Fibroblast of skin of abdomen (primary cell): ENCODE measurements at regions not wholly inside any gene's neighbourhood (a gene's known extent, or its start where the extent isn't known, plus 50 kb on each side); places are given as distances from the start of the nearest gene placed in this dataset.
A peak's percentile ranks its signal among the peaks of the same experiment; 100 is the strongest.

Experiments
- DNase-seq: peaks from one replicate; pipeline ENCODE4 v3.0.0-alpha.2; 2013

DNA sequence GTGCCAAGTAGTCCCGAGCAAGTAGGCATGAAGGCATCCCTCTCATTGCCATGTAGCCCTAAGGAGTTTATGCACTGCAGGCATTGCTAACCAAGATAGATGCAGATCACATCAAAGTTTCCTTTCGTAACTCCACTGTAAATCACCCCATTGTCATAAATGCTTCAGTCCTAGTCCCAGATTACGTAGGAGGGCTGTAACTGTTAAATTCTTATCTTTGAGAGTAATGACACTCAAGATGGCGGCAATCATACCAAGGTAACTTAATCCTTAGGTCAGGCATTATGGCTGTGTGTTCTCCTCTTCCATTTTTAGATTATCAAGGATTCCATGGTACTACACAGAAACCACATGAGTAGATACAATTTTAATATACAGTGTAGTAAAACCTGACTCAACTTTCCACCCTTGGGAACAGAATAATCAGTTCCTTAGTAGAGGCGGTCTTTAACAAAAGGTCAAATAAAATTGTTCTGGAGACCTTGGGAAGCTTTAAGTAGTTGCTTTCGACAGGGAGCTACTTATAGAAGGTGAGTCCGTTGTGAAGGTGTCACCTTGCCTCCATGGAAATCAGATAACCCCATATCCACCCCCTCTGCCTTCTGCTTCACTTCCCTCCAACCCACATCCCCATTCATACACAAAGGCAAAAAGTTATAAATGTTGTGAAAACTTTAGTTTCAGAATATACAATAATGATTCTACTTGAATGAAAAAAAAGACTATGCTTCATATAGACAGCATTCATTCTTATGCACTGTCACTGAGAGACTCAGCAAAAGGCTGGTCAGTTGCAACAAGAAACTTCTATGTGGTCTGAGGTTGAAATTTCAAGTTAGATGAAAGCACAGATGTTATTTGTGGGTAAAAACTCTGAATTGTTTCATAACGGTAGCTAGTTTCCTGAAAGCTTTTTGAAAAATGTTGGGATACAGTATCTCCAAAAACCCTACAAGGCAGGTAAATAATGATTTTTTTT lies 64.8 kb upstream of the GALNT5 start:
- DNase-seq = no peak

DNA sequence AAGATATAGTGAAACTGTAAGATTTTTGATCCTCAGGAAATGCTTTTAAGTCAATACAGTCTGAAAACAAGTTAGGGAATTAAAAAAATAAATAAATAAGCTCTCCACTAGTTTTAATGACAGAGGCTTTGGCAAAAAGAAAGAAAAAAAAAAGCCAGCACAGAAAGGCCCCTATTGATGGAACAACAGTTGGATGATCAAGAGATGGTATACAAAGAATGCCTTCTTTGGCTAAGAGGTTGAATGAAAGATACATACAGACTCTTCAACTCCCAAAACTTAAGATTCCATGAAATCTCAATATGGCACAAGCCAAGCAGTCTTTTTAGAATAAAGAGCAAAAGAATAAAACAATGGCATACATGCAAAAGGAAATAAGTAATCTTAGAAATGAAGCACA lies 64.0 kb upstream of the GALNT5 start:
- no peak for DNase-seq

DNA sequence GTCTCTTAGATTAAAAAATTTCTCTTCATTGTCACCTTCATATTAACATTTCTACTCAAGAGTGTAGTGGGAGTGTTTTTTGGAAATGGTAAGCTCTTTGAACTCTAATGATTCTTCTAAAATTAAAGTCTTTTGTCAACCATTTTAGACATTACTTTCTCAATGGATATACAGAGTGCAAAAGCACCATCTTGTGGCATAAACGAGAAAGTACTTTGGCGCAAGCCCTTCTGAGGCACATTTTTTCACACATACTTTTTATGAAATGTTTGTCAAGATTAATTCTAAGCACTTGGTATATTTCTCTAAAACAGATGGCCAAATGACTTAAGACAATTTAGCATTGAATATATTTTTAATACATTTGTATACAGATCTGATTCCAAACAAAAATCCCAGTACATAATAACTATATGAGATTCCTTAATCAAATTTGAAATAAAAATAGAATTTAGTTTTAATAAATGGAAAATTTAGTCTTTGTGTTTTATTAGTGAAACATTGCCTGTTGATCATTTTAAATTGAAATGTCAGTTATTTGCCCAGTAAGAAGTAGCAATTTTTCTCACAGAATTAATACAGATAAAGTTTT lies 63.3 kb upstream of the GALNT5 start:
- DNase-seq = peak; percentile 68

DNA sequence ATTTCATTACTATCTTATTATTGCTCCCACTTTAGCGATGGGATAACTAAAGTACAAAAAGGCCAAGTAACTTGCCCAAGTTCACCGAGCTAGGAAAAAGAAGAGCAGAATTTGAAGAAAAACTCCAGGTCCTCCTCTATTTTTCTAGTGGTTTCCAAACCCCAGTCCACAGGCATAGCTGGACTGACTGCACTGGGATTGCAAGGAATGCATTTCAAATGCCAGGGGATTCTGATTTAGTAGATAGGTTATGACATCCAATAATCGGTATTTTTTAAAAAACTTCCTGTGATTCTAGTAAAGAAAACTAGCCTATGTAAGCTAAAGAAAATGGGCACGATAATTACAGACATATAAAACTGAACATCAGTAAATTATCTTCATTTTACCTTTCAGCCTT lies 62.7 kb upstream of the GALNT5 start:
- peak; percentile 55 for DNase-seq

DNA sequence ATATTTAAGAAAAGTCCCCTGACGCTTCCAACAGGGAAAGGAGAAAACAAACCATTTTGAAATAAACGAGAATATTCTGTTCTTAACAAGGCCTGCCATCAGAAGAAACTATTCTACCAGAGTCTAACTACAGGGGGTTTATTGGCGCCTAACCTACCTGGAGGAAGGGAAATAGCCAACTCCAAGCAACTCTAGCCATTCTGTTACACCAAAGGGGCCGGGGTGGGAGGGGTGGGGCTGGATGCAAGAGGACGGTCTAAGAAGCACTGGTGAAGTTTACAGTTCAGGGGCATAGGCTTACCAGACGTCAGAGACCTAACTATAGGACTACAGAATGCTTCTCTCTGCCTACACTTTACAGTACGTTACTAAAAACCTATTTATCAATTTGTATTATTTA lies 60.5 kb upstream of the GALNT5 start:
- no peak for DNase-seq

DNA sequence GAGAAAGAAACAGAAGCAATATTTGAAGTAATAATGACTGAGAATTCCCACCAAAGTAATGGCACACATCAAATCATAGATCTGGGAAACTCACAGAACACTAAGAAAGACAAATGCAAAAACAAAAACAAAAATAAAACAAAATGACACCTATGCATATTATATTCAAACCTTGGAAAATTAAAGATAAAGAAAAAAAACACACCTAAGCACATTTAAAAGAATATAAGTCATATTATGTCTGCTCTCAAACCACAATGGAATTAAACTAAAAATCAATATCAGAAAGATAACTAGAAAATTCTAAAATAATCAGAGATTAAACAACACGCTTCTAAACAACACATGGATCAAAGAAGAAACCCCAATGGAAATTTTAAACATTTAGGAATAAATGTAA lies 59.7 kb upstream of the GALNT5 start:
- DNase-seq = no peak

DNA sequence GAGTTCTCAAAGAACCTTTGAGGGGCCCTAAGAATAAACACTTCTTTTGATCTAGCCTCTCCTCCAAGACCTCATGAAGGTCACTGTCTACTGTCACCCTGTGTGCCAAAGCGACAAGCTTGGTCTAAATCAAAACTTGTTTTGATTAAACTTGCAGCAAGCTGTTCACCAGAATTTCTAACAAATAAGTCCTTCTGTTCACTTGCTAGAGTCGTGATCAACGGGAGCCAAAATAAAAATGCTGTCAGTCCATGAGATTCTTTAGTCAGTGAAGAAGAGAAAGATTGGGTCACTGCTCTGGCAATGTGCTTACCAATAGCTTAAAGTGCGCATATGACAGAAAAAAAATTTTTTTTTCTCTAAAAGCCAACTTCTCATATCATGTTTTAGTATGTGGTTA lies 53.9 kb upstream of the GALNT5 start:
- DNase-seq = no peak

DNA sequence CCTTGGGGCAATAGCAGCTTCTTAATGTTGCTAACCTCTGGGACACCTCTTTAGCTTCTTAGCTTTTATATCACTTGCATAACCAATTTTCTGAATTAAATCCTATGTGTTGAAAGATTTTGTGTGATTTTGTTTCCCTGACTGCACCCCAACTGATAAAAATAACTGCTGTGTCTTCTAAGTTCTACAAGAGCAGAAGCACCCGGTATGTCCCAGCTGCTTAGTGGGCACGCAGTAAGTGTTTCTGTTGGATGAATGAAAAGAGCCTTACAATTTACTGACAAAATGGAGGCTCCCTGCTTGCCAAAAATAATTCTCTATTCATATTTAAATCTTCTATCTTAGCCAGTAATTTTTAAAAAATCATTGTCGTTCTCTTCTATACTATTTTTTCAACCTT lies 53.1 kb upstream of the GALNT5 start:
- no peak for DNase-seq

DNA sequence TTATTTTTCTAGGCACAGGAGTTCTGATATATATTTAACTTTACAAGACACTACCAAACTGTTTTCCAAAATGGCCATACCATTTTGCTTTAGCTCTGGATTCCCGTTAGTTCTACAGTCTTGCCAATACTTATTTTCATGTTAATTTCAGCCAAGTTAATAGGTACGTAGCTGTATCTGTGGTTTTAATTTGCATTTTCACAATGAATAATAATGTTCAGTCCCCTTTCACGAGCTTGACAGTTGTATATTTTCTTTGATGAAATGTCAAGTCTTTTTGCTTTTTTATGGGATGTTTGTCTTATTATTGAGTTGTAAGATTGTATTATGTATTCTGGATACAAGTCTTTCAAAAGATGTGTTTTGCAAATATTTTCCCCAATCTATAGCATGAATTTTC lies 50.6 kb upstream of the GALNT5 start:
- no peak for DNase-seq
